Spleen (tissue), 7 donors: ENCODE measurements at regions not wholly inside any gene's neighbourhood (a gene's known extent, or its start where the extent isn't known, plus 50 kb on each side); places are given as distances from the start of the nearest gene placed in this dataset.

Source experiments
- POLR2A ChIP-seq, 3 donors: fragments of 450-650 bp; IDR thresholded peaks; one replicate each; pipeline ENCODE4 v1.5.1; 2017; ENCODE audit warnings: antibody characterized with exemption in 3 of 3, mild to moderate bottlenecking in 1 of 3
- TF ChIP-seq, protein P1 (sequence below), 11 experiments: fragments of 200-600 bp in 7 of 11; fragments of 450-650 bp in 4 of 11; sonication (generic) in 4 of 11; IDR thresholded peaks in 8 of 11; conservative IDR thresholded peaks in 3 of 11; 1 replicate in 7 of 11; 2 replicates in 4 of 11; pipeline versions ENCODE4 v1.4.0 to v1.8.0; 2016 to 2021; ENCODE audit warnings: antibody characterized with exemption in 11 of 11, inconsistent platforms in 4 of 11, mild to moderate bottlenecking in 1 of 11
- donor health status: DM: no; HTN: no; CAD: no; lungs with moderate emphysema.
- donor health status: DM: no; HTN: no; CAD: no.
- donor health status: DM: no; HTN: no; CAD: no.

DNA sequence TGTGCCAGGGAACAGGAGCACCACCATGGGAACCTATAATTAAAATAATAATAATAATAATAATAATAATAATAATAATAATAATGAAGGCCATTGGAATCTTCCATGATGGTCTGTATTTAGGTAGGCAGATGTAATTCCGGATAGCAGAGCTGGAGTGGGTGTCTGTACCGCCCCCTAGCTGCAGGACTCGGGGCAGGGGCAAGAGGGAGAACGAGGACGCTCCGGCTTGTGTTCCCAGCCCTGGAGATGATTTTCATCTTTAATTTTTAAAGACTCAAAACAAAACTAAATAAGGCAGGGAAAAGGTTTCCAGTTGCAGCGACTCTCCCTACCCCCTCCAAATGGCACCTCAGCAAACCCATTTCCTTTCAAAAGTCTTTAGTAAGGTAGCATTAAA, 501.1 kb downstream of the VRK1 start:
- TF ChIP-seq, protein P1, sequence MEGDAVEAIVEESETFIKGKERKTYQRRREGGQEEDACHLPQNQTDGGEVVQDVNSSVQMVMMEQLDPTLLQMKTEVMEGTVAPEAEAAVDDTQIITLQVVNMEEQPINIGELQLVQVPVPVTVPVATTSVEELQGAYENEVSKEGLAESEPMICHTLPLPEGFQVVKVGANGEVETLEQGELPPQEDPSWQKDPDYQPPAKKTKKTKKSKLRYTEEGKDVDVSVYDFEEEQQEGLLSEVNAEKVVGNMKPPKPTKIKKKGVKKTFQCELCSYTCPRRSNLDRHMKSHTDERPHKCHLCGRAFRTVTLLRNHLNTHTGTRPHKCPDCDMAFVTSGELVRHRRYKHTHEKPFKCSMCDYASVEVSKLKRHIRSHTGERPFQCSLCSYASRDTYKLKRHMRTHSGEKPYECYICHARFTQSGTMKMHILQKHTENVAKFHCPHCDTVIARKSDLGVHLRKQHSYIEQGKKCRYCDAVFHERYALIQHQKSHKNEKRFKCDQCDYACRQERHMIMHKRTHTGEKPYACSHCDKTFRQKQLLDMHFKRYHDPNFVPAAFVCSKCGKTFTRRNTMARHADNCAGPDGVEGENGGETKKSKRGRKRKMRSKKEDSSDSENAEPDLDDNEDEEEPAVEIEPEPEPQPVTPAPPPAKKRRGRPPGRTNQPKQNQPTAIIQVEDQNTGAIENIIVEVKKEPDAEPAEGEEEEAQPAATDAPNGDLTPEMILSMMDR (IDR thresholded peaks at IDR 0.05 in 8 of 11, conservative IDR thresholded peaks at IDR 0.05 in 3 of 11): peak in 1 of 11 experiments; percentile 18
- TF ChIP-seq POLR2A (IDR thresholded peaks at IDR 0.05): no peak
